Dedifferentiated amniotic fluid mesenchymal stem cell (primary cell): ENCODE measurements at regions not wholly inside any gene's neighbourhood (a gene's known extent, or its start where the extent isn't known, plus 50 kb on each side); places are given as distances from the start of the nearest gene placed in this dataset.

Experiments used
- DNase-seq: peaks from one replicate; pipeline ENCODE4 v3.0.0-alpha.2; 2016; ENCODE audit errors: extremely low spot score

- DNase-seq, result no peak
These were observed 50.2 kb upstream of the MME start for GRCh38 chr3:155029941-155030340.

DNA sequence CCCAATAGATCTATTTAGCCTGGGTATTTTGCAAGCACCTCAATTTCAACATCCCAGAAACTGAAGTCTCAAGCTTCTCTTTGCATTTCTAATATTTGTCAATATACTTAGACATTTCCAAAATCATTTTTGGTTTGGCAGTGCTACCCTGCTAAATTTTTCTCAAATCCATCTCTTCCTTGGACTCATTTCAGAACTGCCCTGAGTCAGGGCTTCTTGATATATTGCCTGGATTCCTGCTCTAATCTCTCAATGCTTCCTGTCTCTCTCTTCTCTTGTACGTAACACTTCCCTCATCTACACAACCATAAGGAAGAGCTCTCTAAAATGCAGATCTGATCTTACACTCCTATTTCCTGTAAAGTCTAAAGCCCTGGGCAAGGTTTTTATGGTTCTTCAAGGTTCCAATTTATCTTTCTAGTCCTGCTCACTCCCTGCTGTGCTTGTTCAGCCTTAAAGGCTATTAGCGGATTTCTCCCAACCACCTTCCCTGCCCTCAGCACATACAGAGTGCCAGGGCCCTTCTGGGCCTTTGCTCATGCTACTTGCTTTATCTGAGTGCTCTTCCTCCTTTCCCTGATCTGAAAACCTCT is 53.0 kb upstream of the MME start:
- peak; percentile 49 for DNase-seq

DNA sequence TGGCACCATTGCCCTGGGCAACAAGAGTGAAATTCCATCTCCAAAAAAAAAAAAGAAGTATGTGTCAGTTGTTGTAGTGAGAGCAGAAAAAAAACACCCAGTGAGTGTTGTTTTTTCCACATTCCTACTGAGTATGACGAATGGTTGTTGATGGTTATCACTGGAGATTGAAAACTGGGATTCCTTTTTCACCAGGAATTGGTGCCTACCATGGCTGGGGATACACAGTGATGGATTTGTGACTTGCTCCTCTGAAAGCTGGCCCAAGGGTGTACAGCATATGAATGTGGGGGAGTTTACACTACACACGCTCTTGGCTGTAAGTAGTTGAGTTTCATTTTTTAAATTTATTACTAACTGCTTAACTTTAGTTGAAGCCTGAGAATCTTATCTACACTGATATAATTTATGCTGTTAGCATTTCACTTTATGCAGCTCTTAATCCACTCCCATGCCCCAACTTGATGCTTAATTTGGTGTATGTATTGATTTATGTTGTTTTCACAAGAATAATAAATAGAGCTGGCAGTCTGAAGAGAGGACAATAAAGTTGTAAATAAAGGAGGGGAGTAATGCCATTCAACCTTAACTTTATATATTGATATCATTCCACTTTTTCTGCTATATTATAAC is 56.0 kb upstream of the MME start:
- peak; percentile 63 for DNase-seq

- no peak for DNase-seq
These were observed 57.2 kb upstream of the MME start for GRCh38 chr3:155022896-155023295.

DNA sequence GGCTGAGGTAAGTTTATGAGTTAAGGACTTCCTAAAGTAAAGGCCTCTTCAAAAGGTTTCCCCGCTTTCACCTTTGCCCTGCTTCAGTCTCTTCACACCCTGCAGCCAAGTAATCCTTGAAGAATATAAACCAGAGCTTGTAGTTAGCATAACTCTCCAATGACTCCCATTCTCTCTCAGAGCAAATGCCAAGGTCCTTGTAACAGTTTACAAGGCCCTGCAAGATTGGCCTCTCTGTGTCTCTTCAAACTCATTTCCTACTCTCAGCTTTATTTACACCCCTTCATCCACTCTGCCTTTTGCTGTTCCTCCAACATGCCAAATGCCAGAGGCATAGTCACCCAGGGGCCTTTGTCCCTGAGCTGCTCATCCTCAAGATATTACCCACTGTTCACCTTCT is 60.5 kb upstream of the MME start:
- DNase-seq, result no peak

GRCh38 chr3:155018621-155019330 is 61.3 kb upstream of the MME start:
- no peak for DNase-seq

- no peak for DNase-seq
These were observed 64.2 kb upstream of the MME start for GRCh38 chr3:155015776-155016436.

- DNase-seq, result no peak
These were observed 65.2 kb upstream of the MME start for GRCh38 chr3:155014953-155015352.

GRCh38 chr3:155013427-155013826 is 66.7 kb upstream of the MME start:
- no peak for DNase-seq

DNA sequence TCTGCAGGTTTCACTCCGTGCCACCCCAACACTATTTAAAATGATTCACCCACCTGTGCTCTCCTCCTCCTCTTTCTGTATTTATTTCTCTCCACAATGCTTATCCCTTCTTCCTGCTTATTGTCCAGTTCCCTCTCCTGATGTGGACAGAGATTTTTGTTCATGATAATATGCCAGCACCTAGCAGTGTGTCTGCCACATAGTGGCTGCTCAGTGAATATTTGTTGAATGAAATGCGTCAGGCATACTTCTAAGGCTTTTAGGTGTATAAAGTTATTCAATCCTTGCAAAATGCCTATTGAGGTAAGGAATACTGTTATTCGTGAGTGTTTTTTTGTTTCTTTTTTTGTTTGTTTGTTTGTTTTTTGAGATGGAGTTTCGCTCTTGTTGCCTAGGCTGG is 67.5 kb upstream of the MME start:
- DNase-seq, result no peak

DNA sequence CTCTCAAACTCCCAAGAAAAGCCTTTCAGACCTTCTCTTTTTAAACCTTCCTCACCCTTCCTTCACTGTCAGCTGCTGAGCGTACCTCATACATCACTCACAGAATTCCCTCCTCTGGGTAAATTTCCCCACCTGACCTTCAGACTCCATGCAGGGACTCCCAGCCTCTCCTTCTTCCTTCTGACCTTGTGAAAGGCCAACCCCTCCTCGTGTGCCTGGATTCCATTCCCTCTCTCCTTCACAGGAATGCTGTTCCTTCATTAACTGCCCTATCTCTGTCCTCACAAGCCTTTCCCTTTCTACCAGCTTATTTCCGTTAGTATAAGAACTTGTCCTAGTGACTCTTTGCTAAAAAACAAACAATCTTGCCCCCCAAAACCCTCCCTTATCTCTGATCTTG is 69.7 kb upstream of the MME start:
- DNase-seq, result no peak

DNA sequence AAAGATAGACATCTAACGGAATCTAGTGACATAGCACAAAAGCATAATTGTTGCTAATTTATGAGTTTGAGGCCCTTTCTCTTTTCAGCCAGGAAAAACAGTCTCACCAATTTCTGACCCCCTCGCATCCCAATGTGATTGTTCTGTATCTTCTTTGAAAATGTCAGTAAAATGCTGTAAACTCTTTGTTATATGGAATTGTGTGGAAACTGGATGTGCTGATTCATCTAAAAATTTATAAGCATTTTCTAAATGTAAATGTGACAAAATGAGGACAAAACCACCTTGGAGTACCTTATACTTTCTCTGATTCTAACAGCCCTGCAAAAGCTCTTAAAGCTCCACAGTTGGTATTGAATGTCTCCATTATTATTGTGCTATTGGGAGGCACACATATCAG is 70.9 kb upstream of the MME start:
- DNase-seq, result no peak

DNA sequence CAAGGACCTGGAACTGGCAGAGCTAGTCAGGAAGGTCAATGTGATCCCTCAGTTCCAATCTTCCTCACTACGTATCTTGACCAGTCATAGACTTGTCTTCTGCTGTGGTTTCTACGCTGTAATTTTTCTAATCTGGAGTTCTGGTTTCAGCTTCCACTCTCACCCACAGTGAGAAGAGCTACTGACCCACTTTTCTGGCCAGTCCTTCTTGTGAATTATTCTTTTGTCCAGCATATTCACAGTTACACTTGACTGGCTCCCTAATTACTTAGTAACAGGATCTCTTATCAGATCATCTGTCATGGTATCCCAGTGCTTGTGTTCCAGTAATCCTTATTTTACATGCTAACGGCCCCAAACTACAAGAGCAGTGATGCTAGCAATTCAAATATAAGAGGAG is 72.4 kb upstream of the MME start:
- no peak for DNase-seq

DNA sequence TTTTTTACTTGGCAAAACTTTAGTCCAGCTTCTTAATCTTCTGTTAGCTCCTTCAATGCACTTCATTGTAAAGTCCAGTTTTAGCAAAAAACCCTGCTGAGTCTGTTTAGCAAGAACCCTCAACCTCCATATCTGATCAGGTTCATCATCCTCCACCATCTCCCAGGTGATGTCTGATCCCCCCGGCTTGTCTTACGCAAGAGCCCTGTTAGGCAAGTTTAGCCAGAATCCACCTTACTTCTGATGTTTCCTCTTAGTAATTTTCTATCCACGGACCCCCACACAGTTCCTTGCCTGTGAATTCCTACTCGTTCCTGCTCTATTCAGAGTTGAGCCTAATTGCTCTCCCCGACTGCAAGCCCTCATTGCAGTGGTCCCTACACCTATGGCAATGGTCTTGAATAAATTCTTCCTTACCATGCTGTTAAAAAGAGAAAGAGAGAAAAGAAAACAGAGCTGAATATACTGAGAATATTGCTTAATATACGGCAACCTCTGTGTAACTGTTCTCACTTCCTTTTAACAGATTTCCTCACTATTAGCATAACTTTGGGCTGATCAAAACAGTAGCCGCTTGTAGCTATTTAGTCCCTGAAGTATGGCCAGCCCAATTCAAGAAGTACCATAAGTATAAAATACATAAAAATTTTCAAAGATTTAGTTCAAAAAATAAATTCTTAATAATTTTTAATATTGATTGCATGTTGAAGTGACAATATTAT is 78.7 kb upstream of the MME start:
- DNase-seq, result no peak

DNA sequence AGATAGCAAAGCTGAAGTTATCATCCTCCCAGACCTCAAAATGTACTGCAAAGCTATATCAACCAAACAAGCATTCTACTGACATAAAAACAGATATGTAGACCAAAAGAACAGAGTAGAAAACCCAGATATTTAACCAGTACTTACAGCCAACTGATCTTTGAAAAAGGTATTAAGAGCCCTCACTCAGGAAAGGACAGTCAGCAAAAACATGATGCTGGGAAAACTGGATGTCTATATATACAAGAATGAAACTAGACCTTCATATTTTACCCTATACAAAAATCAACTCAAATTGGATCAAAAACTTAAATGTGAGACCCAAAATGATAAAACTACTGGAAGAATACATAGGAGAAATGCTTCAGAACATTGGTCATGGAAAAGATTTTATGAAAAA is 87.5 kb upstream of the MME start:
- no peak for DNase-seq

DNA sequence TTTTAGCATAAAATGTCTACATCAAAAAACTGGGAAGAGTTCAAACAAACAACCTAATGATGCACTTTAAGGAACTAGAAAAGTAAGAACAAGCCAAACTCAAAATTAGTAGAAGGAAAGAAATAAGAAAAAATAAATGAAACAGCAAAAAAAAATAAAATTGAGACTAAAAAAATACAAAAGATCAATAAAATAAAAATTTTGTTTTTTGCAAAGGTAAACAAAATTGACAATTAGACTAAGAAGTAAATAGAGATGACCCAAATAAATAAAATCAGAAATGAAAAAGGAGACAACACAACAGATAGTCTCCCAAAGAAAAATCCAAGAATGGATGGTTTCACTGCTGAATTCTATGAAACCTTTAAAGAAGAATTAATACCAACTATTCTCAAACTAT is 89.6 kb upstream of the MME start:
- no peak for DNase-seq

DNA sequence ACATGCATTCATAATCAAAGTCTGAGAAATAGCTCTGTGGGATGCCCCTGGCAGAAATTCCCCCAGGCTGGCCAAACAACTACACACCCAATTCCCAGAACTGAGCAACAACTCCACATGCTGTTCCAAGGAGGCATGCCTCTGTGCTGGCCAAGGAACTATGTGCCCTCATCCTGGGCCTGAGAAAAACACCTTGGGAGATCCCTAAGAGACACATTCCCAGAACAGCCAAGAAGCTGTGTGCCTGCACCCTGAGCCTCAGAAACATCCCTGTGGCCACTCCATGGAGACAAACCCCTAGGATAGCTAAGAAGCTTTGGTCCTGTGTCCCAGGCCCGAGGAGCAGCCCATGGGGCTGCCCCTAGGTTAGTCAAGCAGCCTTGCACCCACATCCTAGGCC is 92.3 kb upstream of the MME start:
- DNase-seq, result no peak

DNA sequence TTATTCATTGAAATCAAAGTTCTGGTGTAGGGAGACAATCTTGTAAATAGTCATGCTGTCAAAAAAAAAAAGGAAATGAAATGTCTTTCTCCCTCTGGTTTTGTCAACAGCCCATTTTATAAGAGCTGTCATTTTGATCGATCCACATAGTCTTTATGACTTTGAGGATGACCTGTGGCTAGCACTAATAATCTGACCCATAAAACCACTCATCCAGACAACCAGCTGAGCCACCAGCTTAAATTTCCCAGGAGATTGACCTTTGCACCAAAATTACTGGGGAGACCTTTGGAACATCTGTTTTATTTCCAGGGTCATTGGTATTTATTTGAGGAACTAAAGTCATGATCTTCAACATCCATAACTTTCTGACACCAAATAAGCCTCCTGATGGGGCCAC is 98.5 kb upstream of the MME start:
- no peak for DNase-seq

DNA sequence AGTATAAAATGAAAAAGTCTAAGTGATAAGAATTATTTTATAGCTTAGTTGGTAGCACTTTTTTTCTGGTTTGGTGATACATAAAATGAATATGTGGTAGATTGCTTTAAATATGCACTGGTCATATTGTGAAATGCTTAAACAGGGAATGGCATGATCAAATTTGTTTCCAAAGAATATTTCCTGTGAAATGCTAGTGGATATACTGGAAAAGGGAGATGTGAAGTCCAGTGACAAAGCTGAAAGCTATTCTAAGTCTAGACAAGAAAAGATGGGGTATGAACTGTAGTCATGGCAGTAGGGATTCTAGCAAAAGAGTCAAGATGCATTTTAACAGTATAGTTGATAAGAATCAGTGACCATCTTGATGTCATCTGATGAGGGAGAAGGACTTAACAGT is 98.9 kb upstream of the MME start:
- DNase-seq, result no peak

DNA sequence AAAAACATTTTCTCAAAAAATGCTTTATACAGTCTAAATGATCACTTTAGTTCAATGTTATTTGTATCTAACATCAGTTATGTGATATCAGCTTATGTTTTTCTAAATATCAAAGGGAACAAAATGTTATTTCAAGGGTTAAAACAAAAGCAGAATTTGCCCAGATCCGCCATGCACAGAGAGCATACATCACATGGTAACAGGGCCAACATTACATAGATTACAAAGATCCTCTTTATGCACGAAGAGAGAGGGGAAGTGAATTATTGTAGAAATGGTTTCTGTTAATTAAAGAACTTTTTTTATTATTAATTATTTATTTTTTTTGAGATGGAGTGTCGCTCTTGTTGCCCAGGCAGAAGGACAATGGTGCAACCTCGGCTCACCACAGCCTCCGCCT is 100.8 kb upstream of the MME start:
- no peak for DNase-seq

DNA sequence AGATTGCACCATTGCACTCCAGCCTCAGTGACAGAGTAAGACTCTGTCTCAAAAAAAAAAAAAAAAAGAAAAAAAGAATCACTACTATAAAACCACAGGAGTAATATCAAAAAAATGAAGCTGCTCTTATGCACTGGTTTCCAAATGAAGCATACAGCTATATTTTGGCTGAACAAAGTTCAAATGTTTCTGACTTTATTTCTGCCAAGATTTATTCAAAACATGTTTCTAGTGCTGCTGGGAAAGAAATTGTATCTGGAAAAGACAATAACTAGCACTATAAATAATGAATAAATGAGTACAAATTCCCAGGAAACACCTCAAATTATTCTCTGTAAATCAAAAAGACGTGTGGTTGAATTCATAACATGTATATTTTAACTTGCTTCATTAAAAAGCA is 102.5 kb upstream of the MME start:
- no peak for DNase-seq
